H1 (cell line): ENCODE measurements at regions not wholly inside any gene's neighbourhood (a gene's known extent, or its start where the extent isn't known, plus 50 kb on each side); places are given as distances from the start of the nearest gene placed in this dataset.

Experiments used
- CTCF ChIA-PET: fragments of 300-600 bp; sonication (Branson Sonifier 250); formaldehyde crosslinking; loops from one replicate; lab custom pipeline; 2021; ENCODE audit not compliant: partially characterized antibody; lab: Charles Lee
- POLR2A ChIA-PET: fragments of 300-600 bp; sonication (Branson Sonifier 250); formaldehyde crosslinking; loops from one replicate; lab custom pipeline; 2021; ENCODE audit warnings: inconsistent platforms; ENCODE audit not compliant: partially characterized antibody; lab: Charles Lee
- DNase-seq, 2 experiments: peaks; one replicate each; pipeline versions ENCODE4 v3.0.0 to v3.0.0-alpha.2; 2010 to 2022; ENCODE audit warnings: low spot score in 2 of 2, low read depth in 1 of 2, mixed read lengths in 1 of 2
- FAIRE-seq: peaks from 2 replicates; lab custom pipeline; 2011; peaks lifted over from hg19 to GRCh38; lab: Jason Lieb, UNC
- H2AFZ ChIP-seq: 2 replicates; pipeline ENCODE4 v1.8.1; 2012; ENCODE audit warnings: low read length, inconsistent platforms
- H2AK5ac ChIP-seq: 2 replicates; pipeline ENCODE4 v1.6.1; 2013; ENCODE audit warnings: low read depth, low read length
- H2BK120ac ChIP-seq: replicated peaks from 2 replicates; pipeline ENCODE3; 2013; ENCODE audit warnings: low read depth, low read length, inconsistent platforms
- H2BK12ac ChIP-seq: 2 replicates; pipeline ENCODE4 v1.6.1; 2013; ENCODE audit warnings: low read depth, low read length
- H2BK15ac ChIP-seq: 2 replicates; pipeline ENCODE4 v1.6.1; 2013; ENCODE audit warnings: low read length
- H2BK20ac ChIP-seq: 2 replicates; pipeline ENCODE4 v1.6.1; 2013; ENCODE audit warnings: low read length
- H2BK5ac ChIP-seq: 2 replicates; pipeline ENCODE4 v1.6.1; 2013; ENCODE audit warnings: low read depth, low read length
- H3K14ac ChIP-seq: 2 replicates; pipeline ENCODE4 v1.6.1; 2013; ENCODE audit warnings: inconsistent platforms; ENCODE audit not compliant: insufficient read length
- H3K18ac ChIP-seq: 2 replicates; pipeline ENCODE4 v1.6.1; 2013; ENCODE audit warnings: low read length; ENCODE audit errors: extremely low read depth
- H3K23ac ChIP-seq: 2 replicates; pipeline ENCODE4 v1.6.1; 2013; ENCODE audit warnings: inconsistent platforms; ENCODE audit not compliant: insufficient read length
- H3K23me2 ChIP-seq: 2 replicates; pipeline ENCODE4 v1.6.1; 2013; ENCODE audit warnings: low read depth, low read length
- H3K27ac ChIP-seq: 2 replicates; pipeline ENCODE4 v1.6.1; 2011; ENCODE audit warnings: low read depth, low read length, inconsistent platforms
- H3K27me3 ChIP-seq, 4 experiments: replicated peaks in 1 of 4; 1 replicate in 1 of 4; 2 replicates in 3 of 4; pipeline versions ENCODE4 v1.6.1 to v1.8.1; 2011 to 2013; ENCODE audit warnings: low read length in 3 of 4, mild to moderate bottlenecking in 3 of 4, inconsistent platforms in 2 of 4, mixed read lengths in 2 of 4, moderate library complexity in 1 of 4; ENCODE audit not compliant: control insufficient read depth in 3 of 4, insufficient read depth in 3 of 4; ENCODE audit errors: extremely low read depth in 1 of 4
- H3K36me3 ChIP-seq, 4 experiments: 2 replicates each; pipeline versions ENCODE4 v1.6.1 to v1.8.1; 2011 to 2013; ENCODE audit warnings: mild to moderate bottlenecking in 4 of 4, low read length in 3 of 4, moderate library complexity in 2 of 4, control low read depth in 1 of 4, inconsistent platforms in 1 of 4; ENCODE audit not compliant: insufficient read depth in 4 of 4, control insufficient read depth in 2 of 4
- H3K4ac ChIP-seq: replicated peaks from 2 replicates; pipeline ENCODE3; 2013; ENCODE audit warnings: low read length, low read depth, mixed read lengths, inconsistent platforms; ENCODE audit not compliant: insufficient read length
- H3K4me1 ChIP-seq, 4 experiments: replicated peaks in 1 of 4; 1 replicate in 1 of 4; 2 replicates in 3 of 4; pipeline versions ENCODE4 v1.6.1 to v1.8.1; 2011 to 2013; ENCODE audit warnings: low read length in 3 of 4, inconsistent platforms in 2 of 4, mixed read lengths in 1 of 4; ENCODE audit not compliant: insufficient read depth in 4 of 4, control insufficient read depth in 3 of 4
- H3K4me2 ChIP-seq, 2 experiments: 2 replicates each; pipeline versions ENCODE4 v1.6.1 to v1.8.1; 2011 to 2013; ENCODE audit warnings: low read depth in 2 of 2, low read length in 2 of 2, control low read depth in 1 of 2, inconsistent platforms in 1 of 2, mild to moderate bottlenecking in 1 of 2; ENCODE audit not compliant: insufficient read depth in 1 of 2
- H3K4me3 ChIP-seq, 4 experiments: fragments of 200-600, 300-600 bp in 1 of 4; sonication (generic), shearing (Covaris generic), sonication (Bioruptor Twin) in 1 of 4; 2 replicates each; pipeline versions ENCODE4 v1.5.1 to v1.8.1; 2011 to 2016; ENCODE audit warnings: low read length in 4 of 4, low read depth in 3 of 4, control low read depth in 2 of 4, inconsistent platforms in 2 of 4, mild to moderate bottlenecking in 2 of 4, mixed read lengths in 1 of 4, moderate library complexity in 1 of 4; ENCODE audit not compliant: insufficient read depth in 2 of 4; ENCODE audit errors: extremely low read depth in 1 of 4
- H3K56ac ChIP-seq: replicated peaks from 2 replicates; pipeline ENCODE3; 2013; ENCODE audit warnings: low read depth, mild to moderate bottlenecking, mixed read lengths, low read length, inconsistent platforms; ENCODE audit not compliant: insufficient read length
- H3K79me1 ChIP-seq: 2 replicates; pipeline ENCODE4 v1.6.1; 2013; ENCODE audit warnings: low read depth, low read length, control low read depth
- H3K79me2 ChIP-seq, 2 experiments: 2 replicates each; pipeline versions ENCODE4 v1.6.1 to v1.8.1; 2012 to 2013; ENCODE audit warnings: low read length in 2 of 2, mild to moderate bottlenecking in 2 of 2, inconsistent platforms in 1 of 2; ENCODE audit not compliant: insufficient read depth in 2 of 2, control insufficient read depth in 1 of 2
- H3K9ac ChIP-seq, 4 experiments: replicated peaks in 1 of 4; 1 replicate in 1 of 4; 2 replicates in 3 of 4; pipeline versions ENCODE4 v1.6.1 to v1.8.1; 2011 to 2013; ENCODE audit warnings: low read depth in 3 of 4, low read length in 3 of 4, control low read depth in 2 of 4, mild to moderate bottlenecking in 2 of 4, moderate library complexity in 2 of 4, inconsistent platforms in 1 of 4; ENCODE audit errors: extremely low read depth in 1 of 4
- H3K9me3 ChIP-seq, 2 experiments: 2 replicates each; pipeline versions ENCODE4 v1.6.1 to v1.8.1; 2012 to 2013; ENCODE audit warnings: mild to moderate bottlenecking in 2 of 2, moderate library complexity in 2 of 2, control low read depth in 1 of 2, inconsistent platforms in 1 of 2, low read depth in 1 of 2, low read length in 1 of 2, mixed read lengths in 1 of 2; ENCODE audit not compliant: insufficient read depth in 2 of 2
- H4K20me1 ChIP-seq, 2 experiments: replicated peaks in 1 of 2; 2 replicates each; pipeline versions ENCODE3 to v1.8.1; 2011 to 2013; ENCODE audit warnings: inconsistent platforms in 2 of 2, low read length in 2 of 2, mild to moderate bottlenecking in 1 of 2; ENCODE audit not compliant: insufficient read depth in 2 of 2, control insufficient read depth in 1 of 2
- H4K5ac ChIP-seq: 2 replicates; pipeline ENCODE4 v1.6.1; 2013; ENCODE audit warnings: low read length, low read depth, mixed read lengths, inconsistent platforms; ENCODE audit not compliant: insufficient read length
- H4K8ac ChIP-seq: 2 replicates; pipeline ENCODE4 v1.8.0; 2013; ENCODE audit warnings: mild to moderate bottlenecking, moderate library complexity, low read length, inconsistent platforms; ENCODE audit not compliant: insufficient read depth; ENCODE audit errors: extremely low read depth
- H4K91ac ChIP-seq: replicated peaks from 2 replicates; pipeline ENCODE3; 2013; ENCODE audit warnings: low read length, mixed read lengths, inconsistent platforms; ENCODE audit not compliant: insufficient read length
- ASH2L ChIP-seq: fragments of 200-600, 300-600 bp; sonication (generic); IDR thresholded peaks from one replicate; pipeline ENCODE4 v1.7.1; 2017; ENCODE audit warnings: low read length
- ATF2 ChIP-seq: IDR thresholded peaks from 2 replicates; pipeline ENCODE4 v1.6.1; 2012; ENCODE audit warnings: low read length, inconsistent platforms
- CHD1 ChIP-seq: IDR thresholded peaks from 2 replicates; pipeline ENCODE4 v1.6.1; 2012; ENCODE audit warnings: low read depth, low read length, improper control_type of control experiment
- CTCF ChIP-seq, 3 experiments: IDR thresholded peaks; 1 replicate in 2 of 3; 2 replicates in 1 of 3; pipeline versions ENCODE4 v1.5.1 to v1.6.1; 2011; ENCODE audit warnings: low read length in 3 of 3, mild to moderate bottlenecking in 3 of 3, inconsistent platforms in 2 of 3, low read depth in 1 of 3, moderate library complexity in 1 of 3; ENCODE audit not compliant: insufficient read depth in 1 of 3; ENCODE audit errors: control extremely low read depth in 1 of 3
- JUND ChIP-seq: IDR thresholded peaks from 2 replicates; pipeline ENCODE4 v1.6.1; 2011; ENCODE audit warnings: mild to moderate bottlenecking, improper control_type of control experiment, low read length
- PHF8 ChIP-seq: fragments of 200-600 bp; sonication (generic); conservative IDR thresholded peaks from 2 replicates; pipeline ENCODE4 v1.7.1; 2012; ENCODE audit warnings: low read depth, mild to moderate bottlenecking, inconsistent platforms, low read length, moderate library complexity
- POLR2A ChIP-seq, 2 experiments: IDR thresholded peaks; 1 replicate in 1 of 2; 2 replicates in 1 of 2; pipeline ENCODE4 v1.6.1; 2011; ENCODE audit warnings: low read depth in 2 of 2, low read length in 2 of 2, mild to moderate bottlenecking in 2 of 2; ENCODE audit errors: control extremely low read depth in 1 of 2
- POLR2AphosphoS5 ChIP-seq: IDR thresholded peaks from 2 replicates; pipeline ENCODE4 v1.6.1; 2011; ENCODE audit warnings: low read depth, low read length
- SP1 ChIP-seq: IDR thresholded peaks from 2 replicates; pipeline ENCODE4 v1.6.1; 2011; ENCODE audit warnings: low read depth, low read length
- TCF12 ChIP-seq: IDR thresholded peaks from 2 replicates; pipeline ENCODE4 v1.6.1; 2011; ENCODE audit warnings: low read depth, mild to moderate bottlenecking, low read length
- YY1 ChIP-seq: IDR thresholded peaks from 2 replicates; pipeline ENCODE4 v1.6.1; 2011; ENCODE audit warnings: low read depth, mild to moderate bottlenecking, low read length
- ZNF274 ChIP-seq: IDR thresholded peaks from 2 replicates; pipeline ENCODE4 v1.7.0; 2012; ENCODE audit warnings: low read length, borderline replicate concordance; ENCODE audit errors: extremely low read depth
- WGBS, 2 experiments: shearing (Covaris generic) in 1 of 2; methylation state at CpG; one replicate each; pipeline versions ENCODE4 v1.1.6 to v1.1.7; 2013 to 2015; ENCODE audit warnings: low lambda C conversion rate in 2 of 2, mixed read lengths in 2 of 2, inconsistent platforms in 1 of 2, low coverage in 1 of 2, missing lambda C conversion rate in 1 of 2; ENCODE audit not compliant: insufficient replicate concordance in 2 of 2, insufficient coverage in 1 of 2, insufficient read length in 1 of 2; ENCODE audit errors: extremely low coverage in 1 of 2, missing lambda C conversion rate in 1 of 2; 5-methylcytosine and 5-hydroxymethylcytosine counted together

GRCh38 chr4:23710298-23710697 is 179.5 kb downstream of the PPARGC1A start:
- Histone ChIP-seq H3K27ac (no peak overlapping the region), H3K9ac (no peak overlapping the region), H3K4me1 (no peaks in the 10 kb centered on the region), H4K8ac (no peak overlapping the region), H2AK5ac (no peak overlapping the region), H2BK12ac (no peak overlapping the region), H3K27me3 (no peaks in the 10 kb centered on the region), H3K9me3 (no peaks in the 10 kb centered on the region), H3K36me3 (no peaks in the 10 kb centered on the region), H2BK15ac (no peak overlapping the region), H2BK5ac (no peak overlapping the region), H4K5ac (no peak overlapping the region), H4K20me1 (no peaks in the 10 kb centered on the region), H3K18ac (no peak overlapping the region), H4K91ac (no peak overlapping the region), H3K4me3 (no peak overlapping the region), H3K4me2 (no peak overlapping the region), H3K4ac (no peak overlapping the region), H2BK120ac (no peak overlapping the region), H3K79me2 (no peaks in the 10 kb centered on the region), H3K14ac (no peak overlapping the region), H2AFZ (no peak overlapping the region), H2BK20ac (no peak overlapping the region), H3K56ac (no peak overlapping the region), H3K79me1 (no peaks in the 10 kb centered on the region), H3K23ac (no peak overlapping the region), H3K23me2 (no peaks in the 10 kb centered on the region)
- 92% methylated on average over 1 of the region's 1 CpG; no CpG with 5 or more reads in 1 of the 2 experiments for WGBS, 2 experiments
- DNase-seq (no peak), FAIRE-seq (no peak)
- ChIA-PET POLR2A (no interaction called here), CTCF (interaction anchor here (0.7 kb wide), 1 partner anchor 715 kb away, joined by 3 read pairs; no protein-coding TSS in a partner anchor)
- no peak for TF ChIP-seq POLR2A (IDR thresholded peaks at IDR 0.05; ENCODE audit: control extremely low read depth in 1 of 2, low read depth in 2 of 2, low read length in 2 of 2)
- TF ChIP-seq JUND, result no peak
- no peak for TF ChIP-seq CHD1
- TF ChIP-seq PHF8, result no peak
- no peak for TF ChIP-seq ZNF274
- TF ChIP-seq ASH2L, result no peak
- TF ChIP-seq YY1, result no peak
- TF ChIP-seq SP1, result no peak
- TF ChIP-seq POLR2AphosphoS5, result no peak
- TF ChIP-seq CTCF (IDR thresholded peaks at IDR 0.05; ENCODE audit: control extremely low read depth in 1 of 3, insufficient read depth in 1 of 3, low read depth in 1 of 3, low read length in 3 of 3), result no peak
- TF ChIP-seq ATF2, result no peak
- no peak for TF ChIP-seq TCF12
